RKO (cell line): ENCODE measurements at regions not wholly inside any gene's neighbourhood (a gene's known extent, or its start where the extent isn't known, plus 50 kb on each side); places are given as distances from the start of the nearest gene placed in this dataset.
"Not testable (repeated sequence)": the region's sequence is repeated elsewhere in the genome, so short reads cannot be mapped to it uniquely, and the experiment has no call there.

Source experiments
- DNase-seq: peaks from one replicate; pipeline ENCODE4 v3.0.0-alpha.2; 2016; ENCODE audit warnings: low spot score

DNA sequence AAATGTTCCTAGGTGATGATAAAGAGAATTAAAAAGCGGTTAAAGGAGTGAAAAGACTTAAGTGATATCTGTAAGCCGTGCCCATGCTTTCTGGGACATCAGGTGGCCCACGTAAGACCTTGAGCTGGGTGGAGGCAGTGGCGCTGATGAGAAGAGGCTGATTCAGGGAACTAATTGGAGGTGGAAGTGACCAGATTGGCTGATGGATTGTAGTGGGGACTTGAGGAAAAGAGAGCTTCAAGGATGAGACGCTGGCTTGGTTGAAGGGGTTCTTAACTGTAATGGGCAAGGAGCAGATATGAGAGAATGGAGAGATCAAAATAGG is 69.1 kb upstream of the EP300 start:
- DNase-seq = no peak

GRCh38 chr22:41028841-41029240 is 63.6 kb upstream of the EP300 start:
- DNase-seq = peak; percentile 49

GRCh38 chr22:41030891-41031290 is 61.5 kb upstream of the EP300 start:
- no peak for DNase-seq

- no peak for DNase-seq
These were observed 57.7 kb upstream of the EP300 start for GRCh38 chr22:41034706-41035105.

DNA sequence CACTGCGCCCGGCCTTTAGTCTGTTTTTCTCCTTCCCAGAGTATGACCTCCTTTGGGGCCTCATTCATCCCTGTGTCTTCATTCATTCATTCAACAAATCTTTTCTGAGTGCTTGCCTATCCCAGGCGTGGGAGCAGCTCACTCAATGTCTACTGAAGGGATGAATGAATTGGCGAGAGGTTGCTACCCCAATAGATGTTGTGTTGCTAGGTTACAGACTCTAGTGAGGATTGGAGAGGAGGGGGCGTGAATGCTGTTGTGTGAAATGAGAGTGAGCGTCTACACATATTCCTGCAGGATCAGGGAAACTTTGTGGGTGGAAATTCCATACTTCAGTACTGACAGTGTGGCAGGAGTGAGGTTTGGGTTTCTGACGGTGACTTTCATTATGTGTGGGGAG is 55.5 kb upstream of the EP300 start:
- DNase-seq = no peak

DNA sequence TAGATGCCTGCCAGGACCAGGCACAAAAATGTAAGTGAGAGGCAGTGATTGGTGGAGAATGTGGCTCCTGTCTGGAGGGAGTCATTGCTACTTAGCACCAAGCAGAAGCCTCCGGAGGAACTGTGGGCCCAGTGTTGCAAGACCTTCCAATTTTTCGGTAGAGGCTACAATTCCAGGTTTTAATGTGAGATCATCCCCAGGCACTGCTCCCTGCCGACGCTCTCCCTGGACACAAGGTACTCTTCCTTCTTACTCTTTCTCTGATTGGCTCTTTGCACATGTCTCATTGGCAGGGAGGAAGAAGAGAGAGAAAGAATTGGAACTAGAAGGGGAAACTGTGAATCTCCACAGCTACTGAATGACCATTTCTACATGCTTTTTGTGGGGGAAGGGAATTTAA is 53.7 kb upstream of the EP300 start:
- DNase-seq = no peak

- not testable (repeated sequence) for DNase-seq
These were observed 52.8 kb upstream of the EP300 start for GRCh38 chr22:41039641-41040040.

GRCh38 chr22:41040483-41040882 is 51.9 kb upstream of the EP300 start:
- DNase-seq = no peak

GRCh38 chr22:41041532-41041931 is 50.9 kb upstream of the EP300 start:
- no peak for DNase-seq
